ENCODE measurements at regions not wholly inside any gene's neighbourhood (a gene's known extent, or its start where the extent isn't known, plus 50 kb on each side); places are given as distances from the start of the nearest gene placed in this dataset.

- TF ChIP-seq EZH2 (IDR thresholded peaks at IDR 0.05; ENCODE audit: insufficient read depth, poor library complexity, severe bottlenecking) (no peak), EZH2phosphoT487 (IDR thresholded peaks at IDR 0.05; ENCODE audit: insufficient read depth, low read depth) (no peak)
Observed at GRCh38 chr7:68955656-68956055, 642.6 kb upstream of the AUTS2 start.

All from GM23248 (cell line).